IMR-90 (cell line): ENCODE measurements at regions not wholly inside any gene's neighbourhood (a gene's known extent, or its start where the extent isn't known, plus 50 kb on each side); places are given as distances from the start of the nearest gene placed in this dataset.

Experiments used
- ATAC-seq: fragments of 200-7000 bp; cut with Tn5 transposase; 2 replicates; pipeline ENCODE4 v1.9.1; 2020; ENCODE audit warnings: low read depth, mild to moderate bottlenecking, moderate library complexity
- BruUV-seq: library from RNA; stranded (reverse); fragments of 400-500 nt; replicated peaks from 2 replicates; lab custom pipeline; 2021; lab: Mats Ljungman, UMichigan
- CTCF ChIA-PET: fragments of 300-600 bp; formaldehyde crosslinking; extraction: SDS; loops from one replicate; lab custom pipeline; 2021; ENCODE audit warnings: antibody characterized with exemption; lab: Yijun Ruan, JAX
- POLR2A ChIA-PET: fragments of 300-600 bp; sonication (Branson Sonifier 250); formaldehyde crosslinking; loops from one replicate; lab custom pipeline; 2022; ENCODE audit warnings: antibody characterized with exemption; ENCODE audit not compliant: unreplicated experiment; lab: Charles Lee
- DNase-seq: peaks from one replicate; pipeline ENCODE4 v3.0.0; 2013
- H2AFZ ChIP-seq: replicated peaks from 2 replicates; pipeline ENCODE3; 2013; ENCODE audit warnings: low read length, mild to moderate bottlenecking; ENCODE audit not compliant: poor library complexity
- H2AK5ac ChIP-seq: 2 replicates; pipeline ENCODE4 v1.6.1; 2013; ENCODE audit warnings: low read depth, low read length, inconsistent platforms
- H2AK9ac ChIP-seq: replicated peaks from 2 replicates; pipeline ENCODE3; 2013; ENCODE audit warnings: mild to moderate bottlenecking, low read depth, low read length, moderate library complexity; ENCODE audit not compliant: poor library complexity
- H2BK120ac ChIP-seq: 2 replicates; pipeline ENCODE4 v1.6.1; 2013; ENCODE audit warnings: low read depth, low read length, inconsistent platforms
- H2BK15ac ChIP-seq: 3 replicates; pipeline ENCODE4 v1.6.1; 2013; ENCODE audit warnings: low read depth, low read length, inconsistent platforms
- H2BK20ac ChIP-seq: 2 replicates; pipeline ENCODE4 v1.6.1; 2013; ENCODE audit warnings: low read depth, mild to moderate bottlenecking, inconsistent platforms, low read length, moderate library complexity
- H2BK5ac ChIP-seq: 2 replicates; pipeline ENCODE4 v1.6.1; 2013; ENCODE audit warnings: mild to moderate bottlenecking, low read depth, low read length, inconsistent platforms; ENCODE audit not compliant: poor library complexity, severe bottlenecking
- H3K14ac ChIP-seq: replicated peaks from 2 replicates; pipeline ENCODE4 v1.6.1; 2013; ENCODE audit warnings: low read depth, low read length, inconsistent platforms
- H3K18ac ChIP-seq: 2 replicates; pipeline ENCODE4 v1.6.1; 2013; ENCODE audit warnings: low read depth, low read length, control low read depth
- H3K23ac ChIP-seq: 2 replicates; pipeline ENCODE4 v1.6.1; 2013; ENCODE audit warnings: low read depth, low read length, inconsistent platforms
- H3K27ac ChIP-seq: 2 replicates; pipeline ENCODE4 v1.5.1; 2013; ENCODE audit warnings: mild to moderate bottlenecking, control low read depth, low read length; ENCODE audit not compliant: insufficient read depth
- H3K27me3 ChIP-seq: 2 replicates; pipeline ENCODE4 v1.6.1; 2013; ENCODE audit warnings: low read length; ENCODE audit not compliant: control insufficient read depth, insufficient read depth
- H3K36me3 ChIP-seq: 2 replicates; pipeline ENCODE4 v1.6.1; 2013; ENCODE audit warnings: low read length, mixed read lengths; ENCODE audit not compliant: control insufficient read depth, insufficient read depth
- H3K4ac ChIP-seq: 2 replicates; pipeline ENCODE4 v1.6.1; 2013; ENCODE audit warnings: low read depth, low read length, inconsistent platforms
- H3K4me1 ChIP-seq: 2 replicates; pipeline ENCODE4 v1.6.1; 2013; ENCODE audit warnings: low read length, mixed read lengths; ENCODE audit not compliant: control insufficient read depth, insufficient read depth
- H3K4me2 ChIP-seq: 2 replicates; pipeline ENCODE4 v1.6.1; 2013; ENCODE audit warnings: low read depth, mild to moderate bottlenecking, control low read depth, low read length, moderate library complexity
- H3K4me3 ChIP-seq: 2 replicates; pipeline ENCODE4 v1.5.1; 2013; ENCODE audit warnings: low read depth, mild to moderate bottlenecking, control low read depth, low read length, moderate library complexity; ENCODE audit not compliant: insufficient read depth
- H3K56ac ChIP-seq: 2 replicates; pipeline ENCODE4 v1.6.1; 2013; ENCODE audit warnings: low read length, inconsistent platforms; ENCODE audit not compliant: insufficient read depth; ENCODE audit errors: extremely low read depth
- H3K79me1 ChIP-seq, 2 experiments: 2 replicates each; pipeline ENCODE4 v1.6.1; 2013; ENCODE audit warnings: low read length in 2 of 2, inconsistent platforms in 1 of 2, low read depth in 1 of 2
- H3K9ac ChIP-seq: 2 replicates; pipeline ENCODE4 v1.6.1; 2013; ENCODE audit warnings: low read depth, low read length, control low read depth
- H3K9me1 ChIP-seq: 2 replicates; pipeline ENCODE4 v1.6.1; 2013; ENCODE audit warnings: low read length, inconsistent platforms; ENCODE audit not compliant: insufficient read depth
- H3K9me3 ChIP-seq: 2 replicates; pipeline ENCODE4 v1.6.1; 2013; ENCODE audit warnings: low read length; ENCODE audit not compliant: control insufficient read depth, insufficient read depth
- H4K20me1 ChIP-seq: 2 replicates; pipeline ENCODE4 v1.6.1; 2013; ENCODE audit warnings: low read length, inconsistent platforms; ENCODE audit not compliant: insufficient read depth
- H4K5ac ChIP-seq: 2 replicates; pipeline ENCODE4 v1.6.1; 2013; ENCODE audit warnings: mild to moderate bottlenecking, low read depth, low read length, control low read depth
- H4K8ac ChIP-seq, 2 experiments: 2 replicates each; pipeline ENCODE4 v1.6.1; 2013; ENCODE audit warnings: low read depth in 2 of 2, low read length in 2 of 2, control low read depth in 1 of 2, inconsistent platforms in 1 of 2
- H4K91ac ChIP-seq: 2 replicates; pipeline ENCODE4 v1.6.1; 2013; ENCODE audit warnings: low read depth, low read length, inconsistent platforms; ENCODE audit not compliant: insufficient read depth
- FOS ChIP-seq: fragments of 150-350 bp; IDR thresholded peaks from 2 replicates; pipeline ENCODE4 v1.6.1; 2016; ENCODE audit warnings: low read depth, low read length
- MAFK ChIP-seq: IDR thresholded peaks from 2 replicates; pipeline ENCODE4 v1.6.1; 2012; ENCODE audit warnings: low read depth, low read length, improper control_type of control experiment
- POLR2A ChIP-seq: IDR thresholded peaks from 2 replicates; pipeline ENCODE4 v1.6.1; 2012; ENCODE audit warnings: mild to moderate bottlenecking, low read depth, low read length
- RCOR1 ChIP-seq: IDR thresholded peaks from 2 replicates; pipeline ENCODE4 v1.6.1; 2012; ENCODE audit warnings: mild to moderate bottlenecking, low read length, improper control_type of control experiment; ENCODE audit not compliant: insufficient replicate concordance
- SMC3 ChIP-seq: fragments of 150-350 bp; IDR thresholded peaks from 2 replicates; pipeline ENCODE4 v1.6.1; 2016; ENCODE audit warnings: low read depth, mild to moderate bottlenecking, antibody characterized with exemption, low read length, moderate library complexity
- WGBS, 2 experiments: methylation state at CpG; one replicate each; pipeline versions ENCODE4 v1.1.5 to v1.1.7; 2013; ENCODE audit warnings: missing lambda C conversion rate in 2 of 2; ENCODE audit not compliant: insufficient read length in 1 of 2; ENCODE audit errors: extremely low coverage in 2 of 2; 5-methylcytosine and 5-hydroxymethylcytosine counted together
- dilution Hi-C: fragments of 300-500 bp; cut with HindIII; formaldehyde crosslinking; loops from one replicate; pipeline ENCODE4 v1.14.3; 2018; ENCODE audit warnings: low sequenced_read_pairs; ENCODE audit not compliant: unreplicated experiment
- in situ Hi-C: fragments of 300-500 bp; cut with MboI; formaldehyde crosslinking; loops from 3 replicates; pipeline ENCODE4 v1.14.3; 2019; ENCODE audit warnings: low sequenced_read_pairs, inconsistent platforms, mixed read lengths
- intact Hi-C: fragments of 100-400 bp; cut with micrococcal nuclease; formaldehyde crosslinking; loops from 2 replicates; pipeline ENCODE4 v1.10.0; 2022

DNA sequence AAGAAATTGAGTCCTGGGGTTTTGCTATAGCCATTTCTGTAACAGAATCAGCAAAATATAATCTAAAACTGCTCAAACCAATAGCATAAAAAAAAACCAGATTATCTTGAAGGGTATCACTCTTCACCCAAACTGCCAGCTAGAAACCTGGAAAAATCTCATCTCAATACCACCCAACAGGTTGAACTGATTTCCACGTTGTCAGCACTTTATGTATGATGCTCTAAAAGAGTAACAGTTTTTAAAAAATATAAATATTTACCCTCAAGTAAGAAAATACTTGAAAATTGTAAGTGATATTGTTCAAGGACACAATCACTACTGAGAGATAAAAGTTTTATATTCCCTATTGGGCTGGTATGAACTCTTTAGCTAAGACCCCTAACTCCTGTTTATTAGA is 451.3 kb downstream of the EPHA3 start:
- no peak overlapping the region for H3K27ac ChIP-seq
- no peak overlapping the region for H3K9ac ChIP-seq
- no peak overlapping the region for H3K18ac ChIP-seq
- H4K8ac ChIP-seq: no peak overlapping the region
- no peak overlapping the region for H3K14ac ChIP-seq
- in situ Hi-C loops: no loop called here
- H3K36me3 ChIP-seq: no peaks in the 10 kb centered on the region
- H3K9me1 ChIP-seq: no peaks in the 10 kb centered on the region
- no peak overlapping the region for H2AK5ac ChIP-seq
- no peak overlapping the region for H2AK9ac ChIP-seq
- dilution Hi-C loops: no loop called here
- H3K4me2 ChIP-seq: no peak overlapping the region
- H4K5ac ChIP-seq: no peak overlapping the region
- no peak overlapping the region for H3K4me3 ChIP-seq
- H2AFZ ChIP-seq: no peak overlapping the region
- POLR2A ChIA-PET: no interaction called here
- H3K4ac ChIP-seq: no peak overlapping the region
- H3K23ac ChIP-seq: no peak overlapping the region
- no peak overlapping the region for H2BK20ac ChIP-seq
- H3K79me1 ChIP-seq: no peaks in the 10 kb centered on the region
- TF ChIP-seq FOS: no peak
- TF ChIP-seq RCOR1: no peak
- TF ChIP-seq MAFK: peak; percentile 75
- TF ChIP-seq POLR2A: no peak
- no peak for TF ChIP-seq SMC3
- no TSS peak for BruUV-seq
- H2BK120ac ChIP-seq: no peak overlapping the region
- no CpG with 5 or more reads among the region's 1 CpG for WGBS, 2 experiments
- ATAC-seq (no peak), DNase-seq (no peak)
- H3K56ac ChIP-seq: no peak overlapping the region
- H2BK15ac ChIP-seq: no peak overlapping the region
- H4K20me1 ChIP-seq: no peaks in the 10 kb centered on the region
- no peak overlapping the region for H2BK5ac ChIP-seq
- no peaks in the 10 kb centered on the region for H3K9me3 ChIP-seq
- intact Hi-C loops: no loop called here
- H3K4me1 ChIP-seq: no peaks in the 10 kb centered on the region
- CTCF ChIA-PET: no interaction called here
- H4K91ac ChIP-seq: no peak overlapping the region
- no peaks in the 10 kb centered on the region for H3K27me3 ChIP-seq
